ENCODE measurements at regions not wholly inside any gene's neighbourhood (a gene's known extent, or its start where the extent isn't known, plus 50 kb on each side); places are given as distances from the start of the nearest gene placed in this dataset.

DNA sequence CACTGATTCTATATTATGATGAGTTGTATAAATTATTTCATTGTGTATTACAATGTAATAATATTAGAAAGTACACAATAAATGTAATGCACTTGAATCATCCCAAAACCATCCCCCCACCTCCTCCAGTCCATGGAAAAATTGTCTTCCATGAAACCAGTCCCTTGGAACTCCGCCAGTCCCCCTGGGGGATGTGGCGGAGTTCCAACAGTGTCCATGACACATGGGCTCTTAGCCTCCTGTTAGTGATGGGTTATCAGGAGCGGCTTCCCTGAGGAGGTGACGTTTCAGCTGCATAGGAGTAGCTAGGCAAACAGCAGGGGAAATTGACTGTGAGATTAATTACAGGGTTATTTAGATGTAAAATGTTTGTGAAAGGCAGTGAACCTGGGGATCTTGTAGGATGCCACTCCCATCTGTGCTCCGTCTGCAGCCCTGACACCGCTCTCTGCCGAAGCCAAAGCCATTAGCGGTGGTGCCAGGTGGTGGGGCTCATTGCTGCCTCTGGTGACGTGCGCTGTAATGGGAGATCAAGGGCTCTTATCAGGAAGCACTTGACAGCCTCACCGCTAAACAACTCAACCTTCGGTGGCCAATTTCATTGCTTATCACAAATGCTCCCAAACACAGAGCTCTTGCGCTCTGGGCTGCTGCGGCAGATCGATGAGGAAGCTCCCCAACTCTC is 81.6 kb upstream of the MC3R start:
- no peaks in the 10 kb centered on the region for H3K23me2 ChIP-seq (ENCODE audit: insufficient read length, low read depth, low read length, poor library complexity, severe bottlenecking)
- WGBS (ENCODE audit: extremely low coverage, insufficient read length, low lambda C conversion rate), result no CpG with 5 or more reads among the region's 15 CpGs
- H4K8ac ChIP-seq (replicated peaks; ENCODE audit: insufficient read length, low read depth, low read length), result no peak overlapping the region
- H4K5ac ChIP-seq (ENCODE audit: insufficient read length, low read depth, low read length), result no peak overlapping the region
- H2AFZ ChIP-seq (ENCODE audit: low read length), result no peak overlapping the region
- no peaks in the 10 kb centered on the region for H4K20me1 ChIP-seq (ENCODE audit: control insufficient read depth, insufficient read depth, insufficient read length)
- no peak overlapping the region for H3K4me3 Mint-ChIP-seq
- no peaks in the 10 kb centered on the region for H3K27me3 ChIP-seq (ENCODE audit: insufficient read depth, low read length)
- peaks cover 93 to 99% of the 10 kb centered on the region in 2 experiments for H3K9me3 Mint-ChIP-seq
- H3K79me1 ChIP-seq (ENCODE audit: insufficient read depth, low read depth, low read length, poor library complexity, severe bottlenecking), result no peaks in the 10 kb centered on the region
- H3K23ac ChIP-seq (ENCODE audit: insufficient read length, low read depth, low read length), result no peak overlapping the region
- no peak overlapping the region for H3K18ac ChIP-seq (ENCODE audit: insufficient read length, low read depth, low read length)
- no peak overlapping the region for H3K56ac ChIP-seq (ENCODE audit: insufficient read length, low read depth, low read length)
- no peaks in the 10 kb centered on the region for H3K4me1 ChIP-seq (ENCODE audit: insufficient read depth, low read length)
- no peak overlapping the region for H2BK120ac ChIP-seq (ENCODE audit: low read depth, low read length, poor library complexity, severe bottlenecking)
- no peak overlapping the region for H3K4me2 ChIP-seq (ENCODE audit: insufficient read depth, insufficient read length, low read length)
- H2AK5ac ChIP-seq (ENCODE audit: insufficient read length, low read length), result no peak overlapping the region
- H3K36me3 Mint-ChIP-seq (ENCODE audit: insufficient read depth in 1 of 3, low read depth in 3 of 3), result peaks cover 12 to 54% (median 21%) of the 10 kb centered on the region in 3 experiments; a peak in 6 of 7 replicates
- no peaks in the 10 kb centered on the region for H3K4me1 Mint-ChIP-seq
- H2BK20ac ChIP-seq (ENCODE audit: low read depth, low read length, poor library complexity, severe bottlenecking), result no peak overlapping the region
- no peak overlapping the region for H3K27ac Mint-ChIP-seq
- peaks cover 83% of the 10 kb centered on the region for H3K9me3 ChIP-seq (ENCODE audit: control insufficient read depth, low read depth, low read length)
- H3K4ac ChIP-seq (ENCODE audit: low read depth, low read length), result no peak overlapping the region
- no peak overlapping the region for H2BK15ac ChIP-seq (ENCODE audit: low read depth, low read length)
- no peak overlapping the region for H2BK5ac ChIP-seq (ENCODE audit: insufficient read length, low read length)
- H3K14ac ChIP-seq (ENCODE audit: insufficient read depth, low read length), result no peak overlapping the region
- H3K9ac ChIP-seq (ENCODE audit: extremely low read depth, insufficient read length, low read length), result no peak overlapping the region
- peaks cover 9% of the 10 kb centered on the region for H3K27me3 Mint-ChIP-seq (ENCODE audit: low read depth)
- no peaks in the 10 kb centered on the region for H3K79me2 ChIP-seq (ENCODE audit: insufficient read depth, low read length)
- no peak overlapping the region for H2BK12ac ChIP-seq (ENCODE audit: insufficient read length, low read depth, low read length)
- H3K27ac ChIP-seq (ENCODE audit: insufficient read length, low read depth, low read length), result no peak overlapping the region
- no peak overlapping the region for H4K91ac ChIP-seq (ENCODE audit: insufficient read length, low read depth, low read length)
- no peak for TF ChIP-seq CTCF (conservative IDR thresholded peaks at IDR 0.05)
- no peak overlapping the region for H3T11ph ChIP-seq (ENCODE audit: low read length)
- no peak for DNase-seq

Data from H9 (cell line).